ENCODE measurements at regions not wholly inside any gene's neighbourhood (a gene's known extent, or its start where the extent isn't known, plus 50 kb on each side); places are given as distances from the start of the nearest gene placed in this dataset.

- Histone ChIP-seq H3K36me3 (no peaks in the 10 kb centered on the region), H3K27me3 (no peaks in the 10 kb centered on the region), H3K4me1 (peaks cover 0 to 5% (median 3%) of the 10 kb centered on the region in 3 donors), H3K27ac (no peak overlapping the region), H3K9me3 (no peaks in the 10 kb centered on the region), H3K4me3 (no peak overlapping the region)
- ATAC-seq: no peak
- no peak for DNase-seq
- no peak for FAIRE-seq
- 92 to 94% methylated on average over 5 of the region's 5 CpGs for WGBS, 2 donors
- TF ChIP-seq, protein P1, sequence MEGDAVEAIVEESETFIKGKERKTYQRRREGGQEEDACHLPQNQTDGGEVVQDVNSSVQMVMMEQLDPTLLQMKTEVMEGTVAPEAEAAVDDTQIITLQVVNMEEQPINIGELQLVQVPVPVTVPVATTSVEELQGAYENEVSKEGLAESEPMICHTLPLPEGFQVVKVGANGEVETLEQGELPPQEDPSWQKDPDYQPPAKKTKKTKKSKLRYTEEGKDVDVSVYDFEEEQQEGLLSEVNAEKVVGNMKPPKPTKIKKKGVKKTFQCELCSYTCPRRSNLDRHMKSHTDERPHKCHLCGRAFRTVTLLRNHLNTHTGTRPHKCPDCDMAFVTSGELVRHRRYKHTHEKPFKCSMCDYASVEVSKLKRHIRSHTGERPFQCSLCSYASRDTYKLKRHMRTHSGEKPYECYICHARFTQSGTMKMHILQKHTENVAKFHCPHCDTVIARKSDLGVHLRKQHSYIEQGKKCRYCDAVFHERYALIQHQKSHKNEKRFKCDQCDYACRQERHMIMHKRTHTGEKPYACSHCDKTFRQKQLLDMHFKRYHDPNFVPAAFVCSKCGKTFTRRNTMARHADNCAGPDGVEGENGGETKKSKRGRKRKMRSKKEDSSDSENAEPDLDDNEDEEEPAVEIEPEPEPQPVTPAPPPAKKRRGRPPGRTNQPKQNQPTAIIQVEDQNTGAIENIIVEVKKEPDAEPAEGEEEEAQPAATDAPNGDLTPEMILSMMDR (IDR thresholded peaks at IDR 0.05): no peak
- intact Hi-C loops (cut with DNase I): loop anchor here in 1 of 3 donors (5.0 to 10.0 kb wide), 2 partner anchors 142 to 850 kb away; no protein-coding TSS in a partner anchor
Measured at GRCh38 chr11:10936626-10937384, 79.0 kb upstream of the ZBED5 start.

- H3K36me3 ChIP-seq: no peaks in the 10 kb centered on the region
- intact Hi-C loops (cut with DNase I): loop anchor here in 1 of 3 donors (2.0 to 10.0 kb wide), 3 partner anchors 84 to 852 kb away; no protein-coding TSS in a partner anchor
- H3K27me3 ChIP-seq: no peaks in the 10 kb centered on the region
- no peak overlapping the region for H3K27ac ChIP-seq
- no peak for ATAC-seq
- TF ChIP-seq, protein P1 (IDR thresholded peaks at IDR 0.05): no peak
- no peak for FAIRE-seq
- DNase-seq: no peak
- H3K9me3 ChIP-seq: no peaks in the 10 kb centered on the region
- no peak overlapping the region for H3K4me3 ChIP-seq
- 90 to 93% methylated on average over 7 of the region's 7 CpGs for WGBS, 2 donors
- H3K4me1 ChIP-seq: peaks cover 0 to 5% (median 3%) of the 10 kb centered on the region in 3 donors
Measured at GRCh38 chr11:10935015-10935559, 77.2 kb upstream of the ZBED5 start.

DNA sequence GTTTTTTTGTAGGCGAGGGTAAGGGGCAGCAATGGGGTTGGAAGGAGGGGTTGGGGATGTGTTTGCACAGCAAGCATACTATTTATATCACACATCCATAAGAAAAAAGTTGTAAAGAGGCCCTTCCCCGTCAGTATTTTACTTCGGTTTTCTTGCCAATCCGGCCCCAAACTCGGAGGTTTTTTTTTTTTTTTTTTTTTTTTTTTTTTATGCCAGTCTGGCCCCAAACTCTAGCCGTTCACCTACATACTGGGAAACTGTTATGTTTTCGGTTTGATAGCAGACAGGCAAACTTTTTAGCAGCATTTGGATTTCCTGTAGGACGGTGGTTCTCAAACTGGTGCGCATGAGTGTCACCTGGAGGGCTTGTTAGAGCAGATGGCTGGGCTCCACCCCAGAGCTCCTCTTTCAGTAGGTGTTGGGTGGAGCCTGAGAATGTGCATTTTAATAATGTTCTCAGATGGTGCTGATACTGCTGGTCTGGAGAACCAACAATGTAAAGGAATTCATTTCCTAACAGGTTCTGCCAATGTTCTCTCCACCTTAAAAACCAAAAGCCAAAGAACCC, 76.5 kb upstream of the ZBED5 start:
- H3K4me3 ChIP-seq: peak overlapping the region in 2 of 4 donors; percentile 30 to 42
- ATAC-seq (peak; percentile 15 to 32 (median 22)), DNase-seq (peak in 1 of 6 donors; percentile 20), FAIRE-seq (no peak)
- H3K27ac ChIP-seq: peak overlapping the region in 2 of 4 donors; percentile 29 to 63
- H3K4me1 ChIP-seq: peaks cover 0 to 5% (median 3%) of the 10 kb centered on the region in 3 donors
- H3K9me3 ChIP-seq: no peaks in the 10 kb centered on the region
- H3K36me3 ChIP-seq: no peaks in the 10 kb centered on the region
- TF ChIP-seq, protein P1 (IDR thresholded peaks at IDR 0.05): no peak
- WGBS, 2 donors: 3 to 4% methylated on average over 9 of the region's 9 CpGs
- intact Hi-C loops (cut with DNase I): loop anchor here in 2 of 3 donors (2.0 to 10.0 kb wide), 3 partner anchors 84 to 140 kb away; no protein-coding TSS in a partner anchor
- H3K27me3 ChIP-seq: no peaks in the 10 kb centered on the region

- WGBS, 2 donors: 5 to 6% methylated on average over 20 of the region's 20 CpGs
- FAIRE-seq (peak; percentile 96), ATAC-seq (peak; percentile 88 to 93 (median 92)), DNase-seq (peak; percentile 88 to 96 (median 92))
- no peaks in the 10 kb centered on the region for H3K27me3 ChIP-seq
- H3K4me1 ChIP-seq: peaks cover 0 to 5% (median 3%) of the 10 kb centered on the region in 3 donors
- no peaks in the 10 kb centered on the region for H3K9me3 ChIP-seq
- peak overlapping the region in 2 of 4 donors; percentile 29 to 63 for H3K27ac ChIP-seq
- intact Hi-C loops (cut with DNase I): loop anchor here in 2 of 3 donors (2.0 to 10.0 kb wide), 3 partner anchors 85 to 139 kb away; no protein-coding TSS in a partner anchor
- no peaks in the 10 kb centered on the region for H3K36me3 ChIP-seq
- TF ChIP-seq, protein P1 (IDR thresholded peaks at IDR 0.05): peak; percentile 91 to 96 (median 94)
- peak overlapping the region in 2 of 4 donors; percentile 30 to 42 for H3K4me3 ChIP-seq
Measured at GRCh38 chr11:10933455-10934292, 75.8 kb upstream of the ZBED5 start.
